Trophoblast cell (in vitro differentiated cells and primary cell): ENCODE measurements at regions not wholly inside any gene's neighbourhood (a gene's known extent, or its start where the extent isn't known, plus 50 kb on each side); places are given as distances from the start of the nearest gene placed in this dataset.

ENCODE experiments used
- DNase-seq, 2 donors: peaks; one replicate each; pipeline ENCODE4 v3.0.0-alpha.2; 2016
- H2AFZ ChIP-seq: 2 replicates; pipeline ENCODE4 v1.6.1; 2013; ENCODE audit warnings: low read length, moderate library complexity, mild to moderate bottlenecking; ENCODE audit not compliant: insufficient read depth, poor library complexity
- H2AK5ac ChIP-seq: 2 replicates; pipeline ENCODE4 v1.6.1; 2013; ENCODE audit warnings: mild to moderate bottlenecking, low read length
- H2BK120ac ChIP-seq: 2 replicates; pipeline ENCODE4 v1.6.1; 2013; ENCODE audit warnings: low read length, mild to moderate bottlenecking, moderate library complexity; ENCODE audit not compliant: insufficient read depth, poor library complexity
- H2BK12ac ChIP-seq: 2 replicates; pipeline ENCODE4 v1.6.1; 2013; ENCODE audit warnings: mild to moderate bottlenecking, low read length, moderate library complexity
- H2BK5ac ChIP-seq: 2 replicates; pipeline ENCODE4 v1.6.1; 2013; ENCODE audit warnings: low read length, low read depth, moderate library complexity, mild to moderate bottlenecking; ENCODE audit not compliant: poor library complexity
- H3K14ac ChIP-seq: 2 replicates; pipeline ENCODE4 v1.6.1; 2013; ENCODE audit warnings: mild to moderate bottlenecking, low read length
- H3K18ac ChIP-seq: 2 replicates; pipeline ENCODE4 v1.6.1; 2013; ENCODE audit warnings: mild to moderate bottlenecking, low read length
- H3K23ac ChIP-seq: 2 replicates; pipeline ENCODE4 v1.6.1; 2013; ENCODE audit warnings: low read length
- H3K27ac ChIP-seq: 2 replicates; pipeline ENCODE4 v1.5.1; 2013; ENCODE audit warnings: low read depth, mild to moderate bottlenecking, inconsistent platforms, low read length, moderate library complexity
- H3K27me3 ChIP-seq: 2 replicates; pipeline ENCODE4 v1.6.1; 2013; ENCODE audit warnings: inconsistent platforms, mild to moderate bottlenecking, low read length, moderate library complexity; ENCODE audit not compliant: insufficient read depth
- H3K36me3 ChIP-seq, 2 experiments: 1 replicate in 1 of 2; 2 replicates in 1 of 2; pipeline ENCODE4 v1.6.1; 2013; ENCODE audit warnings: low read length in 2 of 2, mild to moderate bottlenecking in 2 of 2, moderate library complexity in 1 of 2; ENCODE audit not compliant: insufficient read depth in 2 of 2, control insufficient read depth in 1 of 2
- H3K4ac ChIP-seq: 2 replicates; pipeline ENCODE4 v1.6.1; 2013; ENCODE audit warnings: low read depth, mild to moderate bottlenecking, low read length, moderate library complexity
- H3K4me1 ChIP-seq, 2 experiments: 1 replicate in 1 of 2; 2 replicates in 1 of 2; pipeline ENCODE4 v1.6.1; 2013; ENCODE audit warnings: low read length in 2 of 2, mild to moderate bottlenecking in 2 of 2, moderate library complexity in 1 of 2; ENCODE audit not compliant: insufficient read depth in 2 of 2, control insufficient read depth in 1 of 2
- H3K4me2 ChIP-seq: 2 replicates; pipeline ENCODE4 v1.6.1; 2013; ENCODE audit warnings: inconsistent platforms, mild to moderate bottlenecking, low read length, moderate library complexity
- H3K4me3 ChIP-seq: 2 replicates; pipeline ENCODE4 v1.5.1; 2013; ENCODE audit warnings: mild to moderate bottlenecking, low read depth, low read length, inconsistent platforms
- H3K79me1 ChIP-seq: one replicate; pipeline ENCODE4 v1.6.1; 2013; ENCODE audit warnings: low read length
- H3K79me2 ChIP-seq: 2 replicates; pipeline ENCODE4 v1.6.1; 2013; ENCODE audit warnings: low read length, mild to moderate bottlenecking; ENCODE audit not compliant: control insufficient read depth, insufficient read depth, poor library complexity
- H3K9ac ChIP-seq: 2 replicates; pipeline ENCODE4 v1.6.1; 2013; ENCODE audit warnings: mild to moderate bottlenecking, low read length
- H3K9me3 ChIP-seq: 2 replicates; pipeline ENCODE4 v1.6.1; 2013; ENCODE audit warnings: low read depth, mild to moderate bottlenecking, control low read depth, inconsistent platforms, low read length; ENCODE audit not compliant: insufficient read depth
- H4K12ac ChIP-seq: 2 replicates; pipeline ENCODE4 v1.6.1; 2013; ENCODE audit warnings: low read depth, mild to moderate bottlenecking, low read length, moderate library complexity
- H4K8ac ChIP-seq: 2 replicates; pipeline ENCODE4 v1.6.1; 2013; ENCODE audit warnings: low read depth, mild to moderate bottlenecking, low read length, moderate library complexity
- H4K91ac ChIP-seq: one replicate; pipeline ENCODE4 v1.6.1; 2013; ENCODE audit warnings: low read depth, mild to moderate bottlenecking, low read length, moderate library complexity
- WGBS: extraction: QIAGEN DNeasy Blood & Tissue Kit; methylation state at CpG from one replicate; pipeline ENCODE4 v1.1.7; 2013; ENCODE audit warnings: missing lambda C conversion rate; ENCODE audit not compliant: insufficient read length, insufficient coverage; ENCODE audit errors: extremely low coverage; 5-methylcytosine and 5-hydroxymethylcytosine counted together

GRCh38 chr18:39886136-39886535 is 2068.9 kb upstream of the PIK3C3 start:
- Histone ChIP-seq H4K8ac (no peak overlapping the region), H3K27me3 (no peaks in the 10 kb centered on the region), H3K4me2 (no peak overlapping the region), H3K79me2 (no peaks in the 10 kb centered on the region), H2AFZ (no peak overlapping the region), H3K18ac (no peak overlapping the region), H3K4ac (no peak overlapping the region), H2BK12ac (no peak overlapping the region), H3K27ac (no peak overlapping the region), H3K14ac (no peak overlapping the region), H3K79me1 (no peaks in the 10 kb centered on the region), H3K4me1 (no peaks in the 10 kb centered on the region), H2BK120ac (no peak overlapping the region), H4K91ac (no peak overlapping the region), H3K4me3 (no peak overlapping the region), H2BK5ac (no peak overlapping the region), H3K9me3 (no peaks in the 10 kb centered on the region), H2AK5ac (no peak overlapping the region), H3K36me3 (no peaks in the 10 kb centered on the region), H3K9ac (peak overlapping the region; percentile 63), H3K23ac (no peak overlapping the region), H4K12ac (no peak overlapping the region)
- WGBS: no CpG with 5 or more reads among the region's 1 CpG
- DNase-seq: no peak

GRCh38 chr18:39872651-39873050 is 2082.4 kb upstream of the PIK3C3 start:
- no peak overlapping the region for H3K14ac ChIP-seq

GRCh38 chr18:39871961-39872360 is 2083.1 kb upstream of the PIK3C3 start:
- Histone ChIP-seq H3K79me2 (no peaks in the 10 kb centered on the region), H3K4me2 (no peak overlapping the region), H3K27me3 (no peaks in the 10 kb centered on the region), H4K91ac (no peak overlapping the region), H3K4me1 (no peaks in the 10 kb centered on the region), H2BK12ac (no peak overlapping the region), H3K9me3 (no peaks in the 10 kb centered on the region), H3K14ac (no peak overlapping the region), H3K79me1 (no peaks in the 10 kb centered on the region), H4K12ac (no peak overlapping the region), H2BK120ac (no peak overlapping the region), H3K4ac (no peak overlapping the region), H3K4me3 (no peak overlapping the region), H2AK5ac (no peak overlapping the region), H3K23ac (no peak overlapping the region), H3K18ac (no peak overlapping the region), H3K36me3 (no peaks in the 10 kb centered on the region), H4K8ac (no peak overlapping the region), H2BK5ac (no peak overlapping the region), H3K9ac (no peak overlapping the region), H2AFZ (no peak overlapping the region), H3K27ac (no peak overlapping the region)
- no CpG with 5 or more reads among the region's 3 CpGs for WGBS
- no peak for DNase-seq

More at GRCh38 chr18:39872651-39873050, 2082.4 kb upstream of the PIK3C3 start:
- Histone ChIP-seq H3K79me1 (no peaks in the 10 kb centered on the region), H2AK5ac (no peak overlapping the region), H2AFZ (no peak overlapping the region), H3K27ac (no peak overlapping the region), H3K9me3 (no peaks in the 10 kb centered on the region), H4K12ac (no peak overlapping the region), H3K4ac (no peak overlapping the region), H3K9ac (no peak overlapping the region), H2BK120ac (no peak overlapping the region), H3K36me3 (no peaks in the 10 kb centered on the region), H3K4me3 (no peak overlapping the region), H3K18ac (no peak overlapping the region), H3K4me2 (no peak overlapping the region), H4K8ac (no peak overlapping the region), H2BK12ac (no peak overlapping the region), H2BK5ac (no peak overlapping the region), H4K91ac (no peak overlapping the region), H3K23ac (no peak overlapping the region), H3K79me2 (no peaks in the 10 kb centered on the region), H3K27me3 (no peaks in the 10 kb centered on the region), H3K4me1 (no peaks in the 10 kb centered on the region)
- WGBS: no CpG with 5 or more reads among the region's 1 CpG
- DNase-seq: no peak

DNA sequence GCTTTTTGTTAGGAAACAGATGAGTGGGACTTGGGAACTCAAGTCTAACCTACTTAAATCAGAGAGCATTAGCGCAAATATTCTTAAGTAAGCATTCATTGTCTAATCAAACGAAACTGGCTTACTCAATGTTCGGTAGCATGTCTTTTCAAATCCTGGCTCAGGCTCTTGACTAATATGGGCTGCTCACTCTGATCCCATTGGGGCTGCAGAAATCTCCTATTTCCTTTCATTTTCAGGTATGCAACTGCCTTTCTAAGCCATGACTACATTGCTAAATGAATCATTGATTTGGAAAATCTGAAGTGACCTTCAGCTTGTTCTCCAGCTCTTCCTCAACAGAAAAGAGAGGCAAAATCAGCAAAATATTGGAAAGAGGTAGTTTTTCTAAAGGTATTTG is 2084.4 kb upstream of the PIK3C3 start:
- H3K36me3 ChIP-seq: no peaks in the 10 kb centered on the region
- no peak overlapping the region for H4K12ac ChIP-seq
- no peak overlapping the region for H3K4me2 ChIP-seq
- no peak overlapping the region for H4K91ac ChIP-seq
- no CpG with 5 or more reads among the region's 3 CpGs for WGBS
- no peaks in the 10 kb centered on the region for H3K79me1 ChIP-seq
- no peak overlapping the region for H2AFZ ChIP-seq
- no peak overlapping the region for H3K27ac ChIP-seq
- H2AK5ac ChIP-seq: no peak overlapping the region
- no peak overlapping the region for H2BK5ac ChIP-seq
- no peak overlapping the region for H3K4me3 ChIP-seq
- H3K14ac ChIP-seq: no peak overlapping the region
- DNase-seq: no peak
- H3K18ac ChIP-seq: no peak overlapping the region
- H2BK12ac ChIP-seq: no peak overlapping the region
- H3K9ac ChIP-seq: no peak overlapping the region
- H3K79me2 ChIP-seq: no peaks in the 10 kb centered on the region
- no peaks in the 10 kb centered on the region for H3K4me1 ChIP-seq
- no peaks in the 10 kb centered on the region for H3K27me3 ChIP-seq
- no peak overlapping the region for H3K4ac ChIP-seq
- no peaks in the 10 kb centered on the region for H3K9me3 ChIP-seq
- no peak overlapping the region for H3K23ac ChIP-seq
- H4K8ac ChIP-seq: no peak overlapping the region
- no peak overlapping the region for H2BK120ac ChIP-seq
